ENCODE measurements at regions not wholly inside any gene's neighbourhood (a gene's known extent, or its start where the extent isn't known, plus 50 kb on each side); places are given as distances from the start of the nearest gene placed in this dataset.

DNA sequence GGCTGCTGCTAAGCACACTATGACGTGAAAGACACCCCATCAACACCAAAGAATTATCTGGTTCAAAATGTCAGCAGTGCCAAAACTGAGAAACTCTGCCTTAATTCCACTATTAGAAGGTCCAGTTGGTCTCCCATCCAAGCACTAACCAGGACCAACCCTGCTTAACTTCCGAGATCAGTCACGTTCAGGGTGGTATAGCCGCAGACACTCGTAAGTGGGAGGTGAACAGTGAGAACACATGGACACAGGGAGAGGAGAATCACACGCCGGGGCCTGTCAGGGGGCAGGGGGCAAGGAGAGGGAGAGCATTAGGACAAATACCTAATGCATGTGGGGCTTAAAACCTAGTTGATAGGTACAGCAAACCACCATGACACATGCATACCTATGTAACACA lies 83.4 kb downstream of the C13orf42 start:
- TF ChIP-seq, protein P1, sequence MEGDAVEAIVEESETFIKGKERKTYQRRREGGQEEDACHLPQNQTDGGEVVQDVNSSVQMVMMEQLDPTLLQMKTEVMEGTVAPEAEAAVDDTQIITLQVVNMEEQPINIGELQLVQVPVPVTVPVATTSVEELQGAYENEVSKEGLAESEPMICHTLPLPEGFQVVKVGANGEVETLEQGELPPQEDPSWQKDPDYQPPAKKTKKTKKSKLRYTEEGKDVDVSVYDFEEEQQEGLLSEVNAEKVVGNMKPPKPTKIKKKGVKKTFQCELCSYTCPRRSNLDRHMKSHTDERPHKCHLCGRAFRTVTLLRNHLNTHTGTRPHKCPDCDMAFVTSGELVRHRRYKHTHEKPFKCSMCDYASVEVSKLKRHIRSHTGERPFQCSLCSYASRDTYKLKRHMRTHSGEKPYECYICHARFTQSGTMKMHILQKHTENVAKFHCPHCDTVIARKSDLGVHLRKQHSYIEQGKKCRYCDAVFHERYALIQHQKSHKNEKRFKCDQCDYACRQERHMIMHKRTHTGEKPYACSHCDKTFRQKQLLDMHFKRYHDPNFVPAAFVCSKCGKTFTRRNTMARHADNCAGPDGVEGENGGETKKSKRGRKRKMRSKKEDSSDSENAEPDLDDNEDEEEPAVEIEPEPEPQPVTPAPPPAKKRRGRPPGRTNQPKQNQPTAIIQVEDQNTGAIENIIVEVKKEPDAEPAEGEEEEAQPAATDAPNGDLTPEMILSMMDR (IDR thresholded peaks at IDR 0.05; ENCODE audit: insufficient read depth, low read length, missing control alignments), result no peak
- ChIA-PET CTCF (no interaction called here), POLR2A (interaction anchor here (0.6 kb wide), 1 partner anchor 1112 kb away, joined by 4 read pairs; no protein-coding TSS in a partner anchor)
- no peak for DNase-seq (ENCODE audit: low read depth, low spot score)
- no peak overlapping the region for H3K4me3 ChIP-seq (ENCODE audit: low read depth, low read length)

DNA sequence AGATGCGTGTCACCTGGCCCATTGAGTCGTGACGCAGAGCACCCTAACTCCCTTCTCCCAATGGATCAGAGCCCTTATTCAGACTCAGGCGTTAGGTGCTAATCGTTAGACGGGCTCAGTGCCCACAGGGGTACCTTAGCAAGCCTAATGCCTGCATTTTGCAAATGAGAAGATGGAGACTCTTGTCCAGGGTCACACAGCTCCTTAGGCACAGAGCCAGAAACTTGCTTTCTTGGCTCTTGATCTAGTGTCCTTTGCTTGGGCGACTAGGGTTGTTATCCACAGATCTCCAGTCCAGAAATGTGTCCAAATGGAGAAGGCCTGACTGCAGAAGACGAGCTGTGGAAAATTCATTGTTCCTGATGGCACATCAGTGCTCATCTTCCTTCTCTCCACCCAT lies 85.1 kb downstream of the C13orf42 start:
- CTCF ChIA-PET, result no interaction called here
- TF ChIP-seq, protein P1 (IDR thresholded peaks at IDR 0.05; ENCODE audit: insufficient read depth, low read length, missing control alignments), result no peak
- no peak for DNase-seq (ENCODE audit: low read depth, low spot score)
- POLR2A ChIA-PET, result no interaction called here
- H3K4me3 ChIP-seq (ENCODE audit: low read depth, low read length), result no peak overlapping the region

DNA sequence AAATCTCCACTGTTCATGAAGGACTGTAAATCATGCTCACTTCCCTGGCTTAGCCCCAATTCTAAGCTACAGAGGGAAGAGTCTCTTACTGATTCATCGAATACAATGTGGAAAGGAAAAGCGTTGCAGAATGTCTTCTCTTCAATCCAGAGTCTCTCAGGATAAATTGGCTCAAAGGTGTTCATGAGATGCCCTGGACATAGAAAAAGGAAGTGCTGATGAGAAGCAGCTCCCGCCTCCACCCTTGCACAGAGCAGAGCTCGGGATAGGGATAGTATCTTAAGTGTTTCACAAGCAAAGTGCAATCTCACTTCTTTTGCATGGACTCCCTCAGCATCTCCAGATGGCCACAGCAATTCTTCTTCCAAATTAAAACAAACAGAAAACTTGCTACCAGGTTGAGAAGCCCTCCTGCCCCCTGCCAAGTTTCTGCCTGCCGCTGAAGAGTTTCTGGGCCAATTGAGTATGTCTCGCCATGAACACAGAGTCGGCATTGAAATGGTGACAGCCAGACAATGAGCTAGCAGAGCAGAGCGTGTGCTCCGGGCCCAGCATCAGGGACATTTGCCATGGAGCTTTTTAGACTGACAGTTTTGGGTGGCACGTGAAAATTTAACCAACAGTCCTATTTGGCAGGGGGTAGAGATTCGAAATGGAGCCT lies 85.7 kb downstream of the C13orf42 start:
- DNase-seq (ENCODE audit: low read depth, low spot score), result no peak
- ChIA-PET CTCF (no interaction called here), POLR2A (no interaction called here)
- H3K4me3 ChIP-seq (ENCODE audit: low read depth, low read length), result no peak overlapping the region
- TF ChIP-seq, protein P1 (IDR thresholded peaks at IDR 0.05; ENCODE audit: insufficient read depth, low read length, missing control alignments), result no peak

DNA sequence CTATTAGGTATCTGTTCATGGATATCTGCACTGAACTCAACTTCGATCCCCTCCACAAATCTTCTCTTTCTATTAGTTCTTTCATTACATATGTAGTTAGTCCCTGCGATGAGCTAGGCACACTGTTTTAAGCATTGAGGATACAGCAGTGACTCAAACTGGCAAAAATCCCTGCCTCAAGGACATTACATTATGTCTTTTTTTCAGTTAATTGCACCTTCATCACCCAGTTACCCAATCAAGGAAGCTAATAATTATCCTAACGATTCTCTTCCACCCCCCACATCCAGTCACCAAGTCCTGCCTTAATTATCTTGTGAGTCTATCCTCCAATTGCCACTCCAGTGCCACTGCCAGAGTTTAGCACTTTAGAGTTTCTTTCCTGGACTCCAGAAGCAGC lies 89.3 kb downstream of the C13orf42 start:
- TF ChIP-seq, protein P1 (IDR thresholded peaks at IDR 0.05; ENCODE audit: insufficient read depth, low read length, missing control alignments), result no peak
- no peak for DNase-seq (ENCODE audit: low read depth, low spot score)
- ChIA-PET CTCF (interaction anchor here (0.9 kb wide), 1 partner anchor 17 kb away, joined by 3 read pairs; no protein-coding TSS in a partner anchor), POLR2A (no interaction called here)
- H3K4me3 ChIP-seq (ENCODE audit: low read depth, low read length), result no peak overlapping the region

DNA sequence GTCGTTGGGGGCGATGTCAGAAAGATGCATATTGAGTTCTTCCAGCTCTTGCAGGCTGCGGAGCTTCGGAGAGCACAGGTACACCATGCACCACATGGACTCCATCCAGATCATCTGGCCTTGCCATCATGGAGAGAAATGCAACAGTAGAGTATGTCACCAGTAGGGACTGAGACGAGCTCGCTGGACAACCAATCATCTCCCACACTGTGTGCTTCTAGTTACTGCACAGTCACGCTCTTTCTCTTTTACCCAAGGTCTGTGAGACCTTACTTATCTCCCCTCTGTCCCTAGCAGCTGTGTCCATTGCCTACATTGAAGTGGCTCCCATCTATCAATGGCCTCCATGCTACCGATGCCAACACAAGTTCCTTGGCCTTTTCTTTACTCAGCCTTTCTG lies 90.5 kb downstream of the C13orf42 start:
- ChIA-PET POLR2A (no interaction called here), CTCF (no interaction called here)
- no peak for DNase-seq (ENCODE audit: low read depth, low spot score)
- H3K4me3 ChIP-seq (ENCODE audit: low read depth, low read length), result no peak overlapping the region
- TF ChIP-seq, protein P1 (IDR thresholded peaks at IDR 0.05; ENCODE audit: insufficient read depth, low read length, missing control alignments), result no peak

DNA sequence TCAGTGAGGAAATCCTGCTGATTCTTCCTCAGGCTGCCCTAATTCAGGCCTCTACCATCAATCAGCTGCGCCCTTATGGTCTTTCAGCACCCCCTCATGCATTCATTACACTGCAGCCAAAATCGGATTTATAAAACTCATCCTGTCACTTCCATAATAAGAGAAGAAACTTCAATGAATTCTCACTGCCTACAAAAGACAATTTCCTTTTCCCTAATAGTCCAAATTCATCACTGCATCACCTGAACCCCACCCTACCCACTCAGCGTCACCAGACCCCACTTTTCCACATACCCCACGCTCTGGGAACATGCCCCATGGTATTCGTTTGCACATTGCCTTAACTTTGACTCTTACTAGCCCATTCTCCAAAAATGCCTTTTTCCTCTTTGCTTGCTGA lies 92.0 kb downstream of the C13orf42 start:
- CTCF ChIA-PET, result no interaction called here
- POLR2A ChIA-PET, result no interaction called here
- no peak overlapping the region for H3K4me3 ChIP-seq (ENCODE audit: low read depth, low read length)
- TF ChIP-seq, protein P1 (IDR thresholded peaks at IDR 0.05; ENCODE audit: insufficient read depth, low read length, missing control alignments), result no peak
- no peak for DNase-seq (ENCODE audit: low read depth, low spot score)
